Peyer's patch (tissue), 4 donors: ENCODE measurements at regions not wholly inside any gene's neighbourhood (a gene's known extent, or its start where the extent isn't known, plus 50 kb on each side); places are given as distances from the start of the nearest gene placed in this dataset.

Experiments
- POLR2A ChIP-seq, 2 donors: fragments of 450-650 bp; IDR thresholded peaks; one replicate each; pipeline ENCODE4 v1.5.1; 2017; ENCODE audit warnings: antibody characterized with exemption in 2 of 2, mild to moderate bottlenecking in 2 of 2, moderate library complexity in 2 of 2
- TF ChIP-seq, protein P1 (sequence below), 6 experiments: fragments of 450-650 bp in 4 of 6; fragments of 200-600 bp in 2 of 6; sonication (generic) in 1 of 6; IDR thresholded peaks; one replicate each; pipeline ENCODE4 v1.5.1; 2017 to 2019; ENCODE audit warnings: antibody characterized with exemption in 6 of 6, mild to moderate bottlenecking in 3 of 6, moderate library complexity in 1 of 6

DNA sequence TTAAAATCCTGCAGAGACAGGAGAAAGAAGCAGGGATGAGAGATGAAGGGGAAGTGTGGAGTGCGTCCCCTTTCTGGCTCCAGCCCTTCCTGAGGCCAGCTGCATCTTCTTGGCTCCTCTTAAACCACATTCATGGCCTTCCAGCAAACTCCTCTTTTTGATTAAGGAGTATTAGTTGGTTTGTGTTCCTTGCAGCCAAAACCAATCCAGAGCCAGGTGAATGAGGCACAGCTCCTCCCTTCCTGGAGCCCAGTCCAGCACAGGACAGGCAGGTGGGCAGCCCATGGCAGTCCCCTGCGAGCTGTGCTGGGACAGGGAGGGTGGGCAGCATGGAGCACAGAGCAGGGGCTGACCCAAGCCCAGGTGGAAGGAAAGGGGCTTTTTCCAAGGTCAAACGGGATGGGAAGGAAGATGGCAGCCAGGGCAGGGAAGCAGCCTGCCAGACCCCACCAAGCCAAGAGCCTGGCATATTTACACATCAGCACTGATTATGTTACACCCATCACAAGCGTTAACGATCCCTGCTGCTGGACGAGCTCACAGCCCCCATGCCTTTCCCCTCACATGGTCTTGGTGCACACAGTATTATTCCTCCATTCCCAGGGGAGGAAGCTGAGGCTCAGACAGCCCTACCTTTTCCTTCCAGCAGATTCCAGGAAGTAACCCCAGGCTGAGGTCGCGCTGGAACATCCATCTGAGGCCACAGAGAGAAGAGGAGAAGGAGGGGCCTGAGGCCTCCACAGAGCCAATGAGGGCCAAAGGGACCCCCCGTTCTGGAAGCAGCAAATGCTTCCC, 175.6 kb downstream of the SMAD6 start:
- TF ChIP-seq POLR2A (IDR thresholded peaks at IDR 0.05) = no peak
- TF ChIP-seq, protein P1, sequence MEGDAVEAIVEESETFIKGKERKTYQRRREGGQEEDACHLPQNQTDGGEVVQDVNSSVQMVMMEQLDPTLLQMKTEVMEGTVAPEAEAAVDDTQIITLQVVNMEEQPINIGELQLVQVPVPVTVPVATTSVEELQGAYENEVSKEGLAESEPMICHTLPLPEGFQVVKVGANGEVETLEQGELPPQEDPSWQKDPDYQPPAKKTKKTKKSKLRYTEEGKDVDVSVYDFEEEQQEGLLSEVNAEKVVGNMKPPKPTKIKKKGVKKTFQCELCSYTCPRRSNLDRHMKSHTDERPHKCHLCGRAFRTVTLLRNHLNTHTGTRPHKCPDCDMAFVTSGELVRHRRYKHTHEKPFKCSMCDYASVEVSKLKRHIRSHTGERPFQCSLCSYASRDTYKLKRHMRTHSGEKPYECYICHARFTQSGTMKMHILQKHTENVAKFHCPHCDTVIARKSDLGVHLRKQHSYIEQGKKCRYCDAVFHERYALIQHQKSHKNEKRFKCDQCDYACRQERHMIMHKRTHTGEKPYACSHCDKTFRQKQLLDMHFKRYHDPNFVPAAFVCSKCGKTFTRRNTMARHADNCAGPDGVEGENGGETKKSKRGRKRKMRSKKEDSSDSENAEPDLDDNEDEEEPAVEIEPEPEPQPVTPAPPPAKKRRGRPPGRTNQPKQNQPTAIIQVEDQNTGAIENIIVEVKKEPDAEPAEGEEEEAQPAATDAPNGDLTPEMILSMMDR (IDR thresholded peaks at IDR 0.05) = no peak
